ENCODE measurements at regions not wholly inside any gene's neighbourhood (a gene's known extent, or its start where the extent isn't known, plus 50 kb on each side); places are given as distances from the start of the nearest gene placed in this dataset.

GRCh38 chr18:987325-988186 is 82.9 kb downstream of the ADCYAP1 start:
- Mint-ChIP-seq H3K27ac (no peak overlapping the region), H3K4me3 (no peak overlapping the region), H3K9me3 (peaks cover 3% of the 10 kb centered on the region), H3K27me3 (ENCODE audit: low read depth) (no peaks in the 10 kb centered on the region), H3K36me3 (ENCODE audit: low read depth) (no peaks in the 10 kb centered on the region), H3K4me1 (no peaks in the 10 kb centered on the region)
- TF ChIP-seq CTCF (IDR thresholded peaks at IDR 0.05; ENCODE audit: unreplicated experiment in 3 of 3), result no peak

GRCh38 chr18:989425-989824 is 84.8 kb downstream of the ADCYAP1 start:
- Mint-ChIP-seq H3K9me3 (peaks cover 12% of the 10 kb centered on the region), H3K4me1 (no peaks in the 10 kb centered on the region), H3K36me3 (ENCODE audit: low read depth) (peaks cover 5% of the 10 kb centered on the region), H3K4me3 (no peak overlapping the region), H3K27me3 (ENCODE audit: low read depth) (no peaks in the 10 kb centered on the region), H3K27ac (no peak overlapping the region)
- TF ChIP-seq CTCF (IDR thresholded peaks at IDR 0.05; ENCODE audit: unreplicated experiment in 3 of 3), result no peak

GRCh38 chr18:990197-990596 is 85.5 kb downstream of the ADCYAP1 start:
- H3K9me3 Mint-ChIP-seq, result peaks cover 15% of the 10 kb centered on the region
- peaks cover 8% of the 10 kb centered on the region for H3K36me3 Mint-ChIP-seq (ENCODE audit: low read depth)
- no peaks in the 10 kb centered on the region for H3K27me3 Mint-ChIP-seq (ENCODE audit: low read depth)
- H3K27ac Mint-ChIP-seq, result no peak overlapping the region
- H3K4me3 Mint-ChIP-seq, result no peak overlapping the region
- no peak for TF ChIP-seq CTCF (IDR thresholded peaks at IDR 0.05; ENCODE audit: unreplicated experiment in 3 of 3)
- no peaks in the 10 kb centered on the region for H3K4me1 Mint-ChIP-seq

GRCh38 chr18:991441-991840 is 86.8 kb downstream of the ADCYAP1 start:
- no peak for TF ChIP-seq CTCF (IDR thresholded peaks at IDR 0.05; ENCODE audit: unreplicated experiment in 3 of 3)
- Mint-ChIP-seq H3K27ac (no peak overlapping the region), H3K36me3 (ENCODE audit: low read depth) (peaks cover 8% of the 10 kb centered on the region), H3K4me3 (no peak overlapping the region), H3K9me3 (peaks cover 19% of the 10 kb centered on the region), H3K4me1 (no peaks in the 10 kb centered on the region), H3K27me3 (ENCODE audit: low read depth) (no peaks in the 10 kb centered on the region)

GRCh38 chr18:993560-993959 is 88.9 kb downstream of the ADCYAP1 start:
- no peak overlapping the region for H3K27ac Mint-ChIP-seq
- TF ChIP-seq CTCF (IDR thresholded peaks at IDR 0.05; ENCODE audit: unreplicated experiment in 3 of 3), result no peak
- peaks cover 19% of the 10 kb centered on the region for H3K9me3 Mint-ChIP-seq
- H3K4me1 Mint-ChIP-seq, result no peaks in the 10 kb centered on the region
- H3K4me3 Mint-ChIP-seq, result no peak overlapping the region
- no peaks in the 10 kb centered on the region for H3K27me3 Mint-ChIP-seq (ENCODE audit: low read depth)
- peaks cover 8% of the 10 kb centered on the region for H3K36me3 Mint-ChIP-seq (ENCODE audit: low read depth)

GRCh38 chr18:995629-996028 is 91.0 kb downstream of the ADCYAP1 start:
- no peak for TF ChIP-seq CTCF (IDR thresholded peaks at IDR 0.05; ENCODE audit: unreplicated experiment in 3 of 3)
- H3K27ac Mint-ChIP-seq, result peak overlapping the region in 1 of 3 experiments; percentile 20
- H3K27me3 Mint-ChIP-seq (ENCODE audit: low read depth), result no peaks in the 10 kb centered on the region
- peaks cover 4% of the 10 kb centered on the region for H3K4me1 Mint-ChIP-seq
- H3K36me3 Mint-ChIP-seq (ENCODE audit: low read depth), result peaks cover 8% of the 10 kb centered on the region
- no peak overlapping the region for H3K4me3 Mint-ChIP-seq
- peaks cover 19% of the 10 kb centered on the region for H3K9me3 Mint-ChIP-seq

Data from nephron (organoid).